ENCODE measurements at regions not wholly inside any gene's neighbourhood (a gene's known extent, or its start where the extent isn't known, plus 50 kb on each side); places are given as distances from the start of the nearest gene placed in this dataset.
"Not testable (repeated sequence)": the region's sequence is repeated elsewhere in the genome, so short reads cannot be mapped to it uniquely, and the experiment has no call there.

DNA sequence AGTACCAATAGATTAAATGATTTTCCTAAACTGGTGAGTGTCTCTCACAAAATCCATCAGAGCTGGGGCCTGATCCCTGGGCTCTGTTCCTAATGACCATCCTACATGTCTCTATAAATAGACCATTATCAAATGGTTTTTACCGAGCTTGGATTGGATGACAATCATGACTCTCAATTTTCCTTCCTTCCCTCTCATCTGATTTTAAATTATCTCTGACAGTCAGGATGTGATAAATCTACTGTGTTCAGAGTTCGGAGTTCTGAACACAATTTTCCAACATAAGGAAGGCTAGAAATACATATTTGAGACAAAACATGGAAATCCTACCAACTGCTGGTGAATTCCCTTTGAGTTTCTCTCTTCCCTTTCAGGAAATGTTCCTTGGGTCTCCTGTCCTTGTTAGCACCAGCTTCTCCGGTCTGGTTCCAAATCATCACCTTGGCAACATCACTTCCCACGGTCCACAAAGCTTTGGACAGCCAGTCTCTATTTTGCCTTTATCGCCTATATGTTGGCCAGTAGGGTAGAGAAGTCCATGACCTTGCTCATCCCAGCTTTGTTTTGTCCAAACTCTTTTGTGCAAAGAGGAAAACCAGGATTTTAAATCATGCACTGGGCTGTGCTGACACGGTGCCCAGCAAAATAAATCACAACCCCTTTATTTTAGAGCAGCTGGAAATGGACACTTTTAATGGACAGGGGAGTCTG lies 139.6 kb upstream of the ITGA6 start:
- no peak for DNase-seq (ENCODE audit: low read depth in 2 of 2)

GRCh38 chr2:172288603-172289002 lies 138.8 kb upstream of the ITGA6 start:
- peak in 1 of 2 experiments; percentile 27 for DNase-seq (ENCODE audit: low read depth in 2 of 2)

GRCh38 chr2:172293952-172294351 lies 133.4 kb upstream of the ITGA6 start:
- DNase-seq (ENCODE audit: low read depth in 2 of 2), result no peak

DNA sequence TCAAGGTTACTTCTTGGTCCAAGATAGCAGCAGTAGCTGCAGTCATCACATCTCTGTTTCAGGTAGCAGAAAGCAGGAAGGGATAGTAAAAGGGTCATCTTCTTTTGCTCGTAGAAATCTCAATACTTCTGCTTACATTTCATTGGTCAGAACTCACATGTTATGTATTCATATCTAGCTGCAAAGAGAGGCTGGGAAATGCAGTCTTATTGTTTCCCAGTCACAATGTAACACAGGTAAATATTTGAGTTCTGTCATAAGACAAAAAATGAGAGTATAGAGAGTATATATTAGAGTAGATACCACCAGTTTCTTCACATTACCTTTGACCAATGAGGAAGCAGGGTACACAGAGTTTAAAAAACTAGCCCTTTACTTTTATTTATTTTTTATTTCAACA lies 132.4 kb upstream of the ITGA6 start:
- no peak for DNase-seq (ENCODE audit: low read depth in 2 of 2)

DNA sequence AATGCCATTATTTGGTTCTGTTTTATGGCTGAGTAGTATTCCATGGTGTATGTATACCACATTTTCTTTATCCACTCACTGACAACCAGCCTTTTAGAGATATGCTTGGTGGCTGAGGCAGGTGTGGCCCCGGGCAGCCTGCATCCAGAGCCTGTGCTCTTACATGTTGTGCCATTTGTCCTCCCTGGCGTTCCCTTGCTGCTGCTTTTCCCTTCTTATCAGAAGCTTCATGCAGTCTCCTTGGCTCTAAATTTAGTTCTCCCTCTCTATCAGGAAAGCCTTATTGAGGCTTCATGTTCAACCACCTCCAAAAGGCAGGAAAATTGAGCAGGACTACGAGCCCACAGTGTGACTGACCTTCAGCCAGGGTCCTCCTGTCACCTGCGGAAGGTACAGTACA lies 131.7 kb upstream of the ITGA6 start:
- DNase-seq (ENCODE audit: low read depth in 2 of 2), result no peak

- DNase-seq (ENCODE audit: low read depth in 2 of 2), result no peak
Observed at GRCh38 chr2:172296267-172297046, 130.9 kb upstream of the ITGA6 start.

GRCh38 chr2:172297531-172297930 lies 129.9 kb upstream of the ITGA6 start:
- DNase-seq (ENCODE audit: low read depth in 2 of 2), result no peak

DNA sequence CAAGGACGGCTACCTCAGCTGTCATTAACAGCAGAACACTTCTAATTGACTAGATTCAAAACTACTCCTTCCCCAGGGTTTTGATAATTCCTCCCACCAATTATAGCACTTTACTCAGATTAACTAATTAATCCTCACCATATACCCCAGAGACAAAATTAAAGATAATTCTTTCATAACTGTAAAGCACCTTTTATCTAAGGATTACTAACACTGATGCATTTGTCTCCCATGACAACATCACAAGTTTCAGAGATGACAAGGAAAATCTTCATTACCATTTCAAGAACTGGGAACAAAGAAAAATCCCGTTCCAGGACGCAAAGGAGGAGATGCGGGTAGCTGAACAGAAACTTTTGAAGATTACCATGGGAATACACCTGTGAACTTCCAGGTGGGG lies 129.4 kb upstream of the ITGA6 start:
- DNase-seq (ENCODE audit: low read depth in 2 of 2), result no peak

DNA sequence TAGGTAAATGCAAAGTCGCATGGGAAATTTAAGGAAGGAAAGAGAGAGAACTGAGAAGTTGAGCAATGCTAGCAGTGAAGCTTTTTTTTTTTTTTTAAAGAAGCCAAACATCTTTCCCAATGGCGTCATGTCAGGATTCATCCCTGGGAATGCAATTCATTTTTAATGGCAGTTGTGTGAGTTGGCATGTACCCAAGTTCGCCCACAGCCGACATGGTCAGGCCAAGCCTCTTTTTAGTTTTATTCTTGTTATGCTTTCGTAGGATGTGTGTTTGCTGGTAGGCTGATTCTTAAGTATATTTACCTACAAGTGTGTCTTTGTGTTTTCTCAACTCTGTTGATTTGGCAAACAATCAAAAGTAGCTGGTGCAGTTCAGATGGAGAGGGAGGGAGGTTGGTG lies 127.6 kb upstream of the ITGA6 start:
- DNase-seq (ENCODE audit: low read depth in 2 of 2), result no peak

- no peak for DNase-seq (ENCODE audit: low read depth in 2 of 2)
Observed at GRCh38 chr2:172300851-172301250, 126.5 kb upstream of the ITGA6 start.

GRCh38 chr2:172305066-172305465 lies 122.3 kb upstream of the ITGA6 start:
- no peak for DNase-seq (ENCODE audit: low read depth in 2 of 2)

- DNase-seq (ENCODE audit: low read depth in 2 of 2), result no peak
Observed at GRCh38 chr2:172307800-172308199, 119.6 kb upstream of the ITGA6 start.

- DNase-seq (ENCODE audit: low read depth in 2 of 2), result no peak
Observed at GRCh38 chr2:172308253-172308935, 119.0 kb upstream of the ITGA6 start.

GRCh38 chr2:172311921-172312345 lies 115.5 kb upstream of the ITGA6 start:
- DNase-seq (ENCODE audit: low read depth in 2 of 2), result no peak

- DNase-seq (ENCODE audit: low read depth in 2 of 2), result no peak
Observed at GRCh38 chr2:172313715-172314341, 113.6 kb upstream of the ITGA6 start.

- not testable (repeated sequence) for DNase-seq (ENCODE audit: low read depth in 2 of 2)
Observed at GRCh38 chr2:172315070-172315469, 112.3 kb upstream of the ITGA6 start.

DNA sequence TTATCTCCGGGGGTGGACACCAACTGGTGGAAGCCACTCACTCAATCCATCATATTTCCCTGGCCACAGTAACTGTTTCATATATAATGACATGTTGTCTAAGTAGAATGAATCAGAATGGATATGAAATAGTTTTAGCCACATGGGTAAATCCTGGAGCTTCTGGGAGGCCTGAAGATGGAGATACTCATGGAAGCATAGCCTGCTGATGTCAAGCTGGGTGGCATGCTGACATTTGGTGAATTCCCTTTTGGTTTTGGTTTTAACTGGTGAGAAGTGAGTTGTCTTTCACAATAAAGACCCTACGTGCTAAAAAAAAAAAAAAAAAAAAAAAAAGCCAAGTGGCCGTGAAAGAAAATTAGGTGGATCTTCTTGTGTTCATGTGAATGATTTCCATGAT lies 105.3 kb upstream of the ITGA6 start:
- DNase-seq (ENCODE audit: low read depth in 2 of 2), result no peak

GRCh38 chr2:172323256-172323655 lies 104.1 kb upstream of the ITGA6 start:
- DNase-seq (ENCODE audit: low read depth in 2 of 2), result no peak

- no peak for DNase-seq (ENCODE audit: low read depth in 2 of 2)
Observed at GRCh38 chr2:172323861-172324597, 103.4 kb upstream of the ITGA6 start.

GRCh38 chr2:172326211-172326509 lies 101.2 kb upstream of the ITGA6 start:
- no peak for DNase-seq (ENCODE audit: low read depth in 2 of 2)

DNA sequence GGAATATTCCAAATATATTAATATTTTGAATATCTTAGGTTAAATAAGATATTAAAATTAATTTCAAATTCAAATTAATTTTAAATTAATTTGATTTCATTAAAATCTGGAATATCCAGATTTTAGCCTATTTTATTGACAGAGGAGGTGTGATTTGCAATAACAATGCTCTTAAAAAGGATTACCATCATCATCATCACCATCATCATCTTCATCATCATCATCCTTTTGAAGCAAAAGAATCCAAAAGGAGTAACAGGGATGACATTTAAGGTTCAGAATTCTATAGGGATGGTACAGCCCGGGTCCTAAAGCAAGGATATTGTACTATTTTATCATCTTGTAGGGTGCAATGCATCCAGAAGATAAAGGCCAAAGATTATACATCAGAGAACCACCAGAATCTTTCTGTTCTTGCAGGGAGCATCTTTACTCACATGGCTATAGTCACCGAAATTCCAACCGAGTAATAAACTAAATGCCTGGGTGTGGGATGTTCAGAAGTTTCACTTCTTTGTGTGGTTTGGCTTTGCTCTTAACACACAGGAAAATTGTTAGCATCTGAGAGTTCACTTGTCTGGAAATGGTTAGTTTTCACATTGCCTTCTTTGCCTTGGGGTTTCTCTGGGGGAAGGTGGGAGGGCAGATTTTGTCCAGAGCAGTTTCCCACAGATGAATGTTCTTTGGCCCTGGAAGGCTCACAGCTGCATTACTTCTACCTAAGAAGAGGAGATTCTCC lies 99.1 kb upstream of the ITGA6 start:
- DNase-seq (ENCODE audit: low read depth in 2 of 2), result no peak

Data from stimulated activated CD4-positive, alpha-beta T cell treated with anti-CD3 and anti-CD28 coated beads, Interleukin-12 subunit alpha, Interleukin-12 subunit beta, amount 100 ng/mL, for 24 hours (primary cell).